ENCODE measurements at regions not wholly inside any gene's neighbourhood (a gene's known extent, or its start where the extent isn't known, plus 50 kb on each side); places are given as distances from the start of the nearest gene placed in this dataset.
"Not testable (repeated sequence)": the region's sequence is repeated elsewhere in the genome, so short reads cannot be mapped to it uniquely, and the experiment has no call there.

DNA sequence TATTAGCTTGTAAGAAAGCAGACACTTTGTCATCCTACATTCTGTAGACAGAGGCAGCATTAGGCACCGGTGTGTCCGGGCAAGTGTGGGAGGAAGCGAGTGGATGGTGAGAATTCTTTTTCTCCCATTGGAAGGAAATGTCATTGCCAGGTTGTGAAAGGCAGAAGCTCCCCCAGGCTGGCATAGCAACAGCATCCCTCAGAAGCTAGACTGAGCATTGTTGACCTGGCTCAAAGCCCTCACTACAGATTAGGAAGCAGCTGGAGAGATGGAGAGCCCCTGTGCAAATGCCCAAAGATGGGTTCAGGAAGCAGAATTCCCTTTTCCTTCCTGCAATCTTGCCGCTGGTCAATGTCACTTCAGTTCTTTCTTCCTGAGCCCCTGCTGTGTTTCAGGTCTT lies 1299.3 kb downstream of the TBC1D22A start:
- no peak for TF ChIP-seq ISL1 (CRISPR knock-in tag; IDR thresholded peaks at IDR 0.05)
- no peak for ATAC-seq

DNA sequence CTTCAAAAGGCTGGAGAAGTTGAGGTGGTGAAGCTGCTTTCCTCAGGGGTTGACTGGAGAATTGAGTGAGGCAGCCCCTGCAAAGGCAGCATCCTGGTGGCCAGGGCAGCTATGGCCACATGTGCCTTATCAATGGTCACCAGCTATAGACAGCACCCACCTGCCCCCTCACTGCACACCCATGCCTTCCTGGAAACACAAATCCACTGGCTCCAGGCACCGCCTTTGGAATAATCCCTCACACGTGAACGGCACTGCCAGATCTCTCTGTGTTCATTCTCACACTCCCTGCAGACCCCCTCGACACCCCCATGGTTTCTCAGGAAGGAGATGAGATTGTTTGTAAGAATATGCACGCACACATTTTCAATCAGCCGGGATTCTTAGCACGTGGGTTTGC lies 1297.8 kb downstream of the TBC1D22A start:
- TF ChIP-seq TOX (CRISPR knock-in tag; IDR thresholded peaks at IDR 0.05; ENCODE audit: borderline replicate concordance), result no peak
- no peak for ATAC-seq

DNA sequence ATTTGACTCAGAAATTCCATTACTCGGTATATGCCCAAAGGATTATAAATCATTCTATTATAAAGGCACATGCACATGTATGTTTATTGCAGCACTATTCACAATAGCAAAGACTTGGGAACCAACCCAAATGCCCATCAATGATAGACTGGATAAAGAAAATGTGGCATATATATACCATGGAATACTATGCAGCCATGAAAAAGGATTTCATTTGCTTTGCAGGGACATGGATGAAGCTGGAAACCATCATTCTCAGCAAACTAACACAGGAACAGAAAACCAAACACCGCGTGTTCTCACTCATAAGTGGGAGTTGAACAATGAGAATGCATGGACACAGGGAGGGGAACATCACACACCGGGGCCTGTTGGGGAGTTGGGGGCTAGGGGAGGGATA lies 1297.1 kb downstream of the TBC1D22A start:
- ATAC-seq, result not testable (repeated sequence)

DNA sequence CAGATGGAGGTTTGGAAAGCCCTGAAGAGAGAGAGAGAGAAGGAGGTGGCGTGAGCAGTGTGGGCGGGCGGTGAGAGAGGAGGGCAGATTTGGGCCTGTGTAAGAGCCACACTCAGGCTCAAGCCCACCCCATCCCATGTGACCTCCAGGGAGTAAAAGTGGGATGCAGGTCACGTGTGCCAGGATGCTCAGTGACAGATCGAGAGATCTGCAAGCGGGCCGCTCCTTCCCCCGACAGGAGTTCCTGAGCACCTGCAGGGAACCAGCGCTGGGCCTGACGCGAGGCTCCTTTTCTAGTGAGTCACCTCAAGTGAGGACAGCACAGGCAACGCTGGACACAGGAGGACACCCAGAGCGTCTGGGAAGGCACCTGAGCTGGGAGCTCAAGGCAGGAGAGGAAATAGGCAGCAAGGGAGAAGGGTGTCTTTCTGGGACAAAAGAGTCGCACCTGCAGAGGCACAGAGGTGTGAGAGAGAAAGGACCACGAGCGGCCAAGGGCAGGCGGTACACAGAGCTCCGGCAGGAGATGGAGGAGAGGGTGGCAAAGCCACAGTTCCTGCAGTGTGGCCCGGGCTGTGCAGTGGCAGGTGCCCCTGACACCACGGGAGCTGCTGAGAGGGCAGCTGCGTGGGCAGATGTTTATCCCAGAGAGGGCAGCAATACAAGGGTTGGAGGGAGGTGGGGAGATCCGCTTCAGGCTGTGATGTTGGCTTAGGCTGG lies 1294.8 kb downstream of the TBC1D22A start:
- TF ChIP-seq ARNTL (CRISPR knock-in tag; IDR thresholded peaks at IDR 0.05; ENCODE audit: borderline replicate concordance, low read depth), result no peak
- TF ChIP-seq, protein P1, sequence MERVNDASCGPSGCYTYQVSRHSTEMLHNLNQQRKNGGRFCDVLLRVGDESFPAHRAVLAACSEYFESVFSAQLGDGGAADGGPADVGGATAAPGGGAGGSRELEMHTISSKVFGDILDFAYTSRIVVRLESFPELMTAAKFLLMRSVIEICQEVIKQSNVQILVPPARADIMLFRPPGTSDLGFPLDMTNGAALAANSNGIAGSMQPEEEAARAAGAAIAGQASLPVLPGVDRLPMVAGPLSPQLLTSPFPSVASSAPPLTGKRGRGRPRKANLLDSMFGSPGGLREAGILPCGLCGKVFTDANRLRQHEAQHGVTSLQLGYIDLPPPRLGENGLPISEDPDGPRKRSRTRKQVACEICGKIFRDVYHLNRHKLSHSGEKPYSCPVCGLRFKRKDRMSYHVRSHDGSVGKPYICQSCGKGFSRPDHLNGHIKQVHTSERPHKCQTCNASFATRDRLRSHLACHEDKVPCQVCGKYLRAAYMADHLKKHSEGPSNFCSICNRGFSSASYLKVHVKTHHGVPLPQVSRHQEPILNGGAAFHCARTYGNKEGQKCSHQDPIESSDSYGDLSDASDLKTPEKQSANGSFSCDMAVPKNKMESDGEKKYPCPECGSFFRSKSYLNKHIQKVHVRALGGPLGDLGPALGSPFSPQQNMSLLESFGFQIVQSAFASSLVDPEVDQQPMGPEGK (CRISPR knock-in tag; IDR thresholded peaks at IDR 0.05; ENCODE audit: borderline replicate concordance), result no peak
- no peak for TF ChIP-seq PPARA (CRISPR knock-in tag; IDR thresholded peaks at IDR 0.05; ENCODE audit: borderline replicate concordance)
- TF ChIP-seq, protein P2, sequence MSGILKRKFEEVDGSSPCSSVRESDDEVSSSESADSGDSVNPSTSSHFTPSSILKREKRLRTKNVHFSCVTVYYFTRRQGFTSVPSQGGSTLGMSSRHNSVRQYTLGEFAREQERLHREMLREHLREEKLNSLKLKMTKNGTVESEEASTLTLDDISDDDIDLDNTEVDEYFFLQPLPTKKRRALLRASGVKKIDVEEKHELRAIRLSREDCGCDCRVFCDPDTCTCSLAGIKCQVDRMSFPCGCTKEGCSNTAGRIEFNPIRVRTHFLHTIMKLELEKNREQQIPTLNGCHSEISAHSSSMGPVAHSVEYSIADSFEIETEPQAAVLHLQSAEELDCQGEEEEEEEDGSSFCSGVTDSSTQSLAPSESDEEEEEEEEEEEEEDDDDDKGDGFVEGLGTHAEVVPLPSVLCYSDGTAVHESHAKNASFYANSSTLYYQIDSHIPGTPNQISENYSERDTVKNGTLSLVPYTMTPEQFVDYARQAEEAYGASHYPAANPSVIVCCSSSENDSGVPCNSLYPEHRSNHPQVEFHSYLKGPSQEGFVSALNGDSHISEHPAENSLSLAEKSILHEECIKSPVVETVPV (CRISPR knock-in tag; IDR thresholded peaks at IDR 0.05), result no peak
- TF ChIP-seq, protein P3, sequence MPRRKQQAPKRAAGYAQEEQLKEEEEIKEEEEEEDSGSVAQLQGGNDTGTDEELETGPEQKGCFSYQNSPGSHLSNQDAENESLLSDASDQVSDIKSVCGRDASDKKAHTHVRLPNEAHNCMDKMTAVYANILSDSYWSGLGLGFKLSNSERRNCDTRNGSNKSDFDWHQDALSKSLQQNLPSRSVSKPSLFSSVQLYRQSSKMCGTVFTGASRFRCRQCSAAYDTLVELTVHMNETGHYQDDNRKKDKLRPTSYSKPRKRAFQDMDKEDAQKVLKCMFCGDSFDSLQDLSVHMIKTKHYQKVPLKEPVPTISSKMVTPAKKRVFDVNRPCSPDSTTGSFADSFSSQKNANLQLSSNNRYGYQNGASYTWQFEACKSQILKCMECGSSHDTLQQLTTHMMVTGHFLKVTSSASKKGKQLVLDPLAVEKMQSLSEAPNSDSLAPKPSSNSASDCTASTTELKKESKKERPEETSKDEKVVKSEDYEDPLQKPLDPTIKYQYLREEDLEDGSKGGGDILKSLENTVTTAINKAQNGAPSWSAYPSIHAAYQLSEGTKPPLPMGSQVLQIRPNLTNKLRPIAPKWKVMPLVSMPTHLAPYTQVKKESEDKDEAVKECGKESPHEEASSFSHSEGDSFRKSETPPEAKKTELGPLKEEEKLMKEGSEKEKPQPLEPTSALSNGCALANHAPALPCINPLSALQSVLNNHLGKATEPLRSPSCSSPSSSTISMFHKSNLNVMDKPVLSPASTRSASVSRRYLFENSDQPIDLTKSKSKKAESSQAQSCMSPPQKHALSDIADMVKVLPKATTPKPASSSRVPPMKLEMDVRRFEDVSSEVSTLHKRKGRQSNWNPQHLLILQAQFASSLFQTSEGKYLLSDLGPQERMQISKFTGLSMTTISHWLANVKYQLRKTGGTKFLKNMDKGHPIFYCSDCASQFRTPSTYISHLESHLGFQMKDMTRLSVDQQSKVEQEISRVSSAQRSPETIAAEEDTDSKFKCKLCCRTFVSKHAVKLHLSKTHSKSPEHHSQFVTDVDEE (CRISPR knock-in tag; IDR thresholded peaks at IDR 0.05), result no peak
- TF ChIP-seq ZNF565 (CRISPR knock-in tag; conservative IDR thresholded peaks at IDR 0.05; ENCODE audit: low read depth), result no peak
- no peak for ATAC-seq

DNA sequence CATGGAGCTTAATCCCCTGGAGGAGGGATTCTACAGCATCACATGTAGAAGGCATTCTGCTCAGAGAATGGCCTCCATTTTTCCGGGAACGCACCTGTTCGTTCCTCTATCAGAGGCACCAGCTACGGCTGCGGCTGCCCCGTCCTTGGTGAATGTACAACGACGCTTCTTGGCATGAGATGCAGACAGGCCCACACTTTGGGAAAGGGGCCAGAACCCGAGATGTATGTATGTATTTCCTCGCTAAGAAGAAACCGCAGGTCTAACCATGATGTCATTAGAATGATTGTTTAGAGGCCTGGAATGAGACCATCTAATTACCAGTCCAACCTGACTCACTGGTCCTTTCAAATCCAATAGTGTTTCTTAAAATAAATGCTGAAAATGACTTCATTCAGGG lies 1293.4 kb downstream of the TBC1D22A start:
- no peak for TF ChIP-seq ARNTL (CRISPR knock-in tag; IDR thresholded peaks at IDR 0.05; ENCODE audit: borderline replicate concordance, low read depth)
- TF ChIP-seq ESRRG (CRISPR knock-in tag; IDR thresholded peaks at IDR 0.05), result no peak
- no peak for TF ChIP-seq ZNF8 (CRISPR knock-in tag; IDR thresholded peaks at IDR 0.05)
- no peak for TF ChIP-seq ISL1 (CRISPR knock-in tag; IDR thresholded peaks at IDR 0.05)
- TF ChIP-seq, protein P4, sequence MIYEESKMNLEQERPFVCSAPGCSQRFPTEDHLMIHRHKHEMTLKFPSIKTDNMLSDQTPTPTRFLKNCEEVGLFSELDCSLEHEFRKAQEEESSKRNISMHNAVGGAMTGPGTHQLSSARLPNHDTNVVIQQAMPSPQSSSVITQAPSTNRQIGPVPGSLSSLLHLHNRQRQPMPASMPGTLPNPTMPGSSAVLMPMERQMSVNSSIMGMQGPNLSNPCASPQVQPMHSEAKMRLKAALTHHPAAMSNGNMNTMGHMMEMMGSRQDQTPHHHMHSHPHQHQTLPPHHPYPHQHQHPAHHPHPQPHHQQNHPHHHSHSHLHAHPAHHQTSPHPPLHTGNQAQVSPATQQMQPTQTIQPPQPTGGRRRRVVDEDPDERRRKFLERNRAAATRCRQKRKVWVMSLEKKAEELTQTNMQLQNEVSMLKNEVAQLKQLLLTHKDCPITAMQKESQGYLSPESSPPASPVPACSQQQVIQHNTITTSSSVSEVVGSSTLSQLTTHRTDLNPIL (CRISPR knock-in tag; IDR thresholded peaks at IDR 0.05; ENCODE audit: low read depth), result no peak
- no peak for TF ChIP-seq OSR1 (CRISPR knock-in tag; IDR thresholded peaks at IDR 0.05)
- TF ChIP-seq, protein P2 (CRISPR knock-in tag; IDR thresholded peaks at IDR 0.05), result no peak
- no peak for TF ChIP-seq RARB (CRISPR knock-in tag; IDR thresholded peaks at IDR 0.05)
- no peak for TF ChIP-seq ZC3H10 (CRISPR knock-in tag; IDR thresholded peaks at IDR 0.05)
- no peak for TF ChIP-seq ZFP3 (CRISPR knock-in tag; IDR thresholded peaks at IDR 0.05)
- TF ChIP-seq PPARA (CRISPR knock-in tag; IDR thresholded peaks at IDR 0.05; ENCODE audit: borderline replicate concordance), result no peak
- TF ChIP-seq, protein P1 (CRISPR knock-in tag; IDR thresholded peaks at IDR 0.05; ENCODE audit: borderline replicate concordance), result no peak
- no peak for TF ChIP-seq ZNF70 (CRISPR knock-in tag; IDR thresholded peaks at IDR 0.05)
- no peak for TF ChIP-seq BACH2 (CRISPR knock-in tag; IDR thresholded peaks at IDR 0.05; ENCODE audit: borderline replicate concordance)
- no peak for TF ChIP-seq TOX (CRISPR knock-in tag; IDR thresholded peaks at IDR 0.05; ENCODE audit: borderline replicate concordance)
- TF ChIP-seq, protein P5, sequence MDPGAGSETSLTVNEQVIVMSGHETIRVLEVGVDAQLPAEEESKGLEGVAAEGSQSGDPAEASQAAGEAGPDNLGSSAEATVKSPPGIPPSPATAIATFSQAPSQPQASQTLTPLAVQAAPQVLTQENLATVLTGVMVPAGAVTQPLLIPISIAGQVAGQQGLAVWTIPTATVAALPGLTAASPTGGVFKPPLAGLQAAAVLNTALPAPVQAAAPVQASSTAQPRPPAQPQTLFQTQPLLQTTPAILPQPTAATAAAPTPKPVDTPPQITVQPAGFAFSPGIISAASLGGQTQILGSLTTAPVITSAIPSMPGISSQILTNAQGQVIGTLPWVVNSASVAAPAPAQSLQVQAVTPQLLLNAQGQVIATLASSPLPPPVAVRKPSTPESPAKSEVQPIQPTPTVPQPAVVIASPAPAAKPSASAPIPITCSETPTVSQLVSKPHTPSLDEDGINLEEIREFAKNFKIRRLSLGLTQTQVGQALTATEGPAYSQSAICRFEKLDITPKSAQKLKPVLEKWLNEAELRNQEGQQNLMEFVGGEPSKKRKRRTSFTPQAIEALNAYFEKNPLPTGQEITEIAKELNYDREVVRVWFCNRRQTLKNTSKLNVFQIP (CRISPR knock-in tag; IDR thresholded peaks at IDR 0.05; ENCODE audit: borderline replicate concordance, low read depth), result no peak
- no peak for TF ChIP-seq TCF4 (CRISPR knock-in tag; IDR thresholded peaks at IDR 0.05; ENCODE audit: borderline replicate concordance)
- ATAC-seq, result no peak

Data from SK-N-SH treated with all-trans-retinoic acid at 6 μM for 48 hours (cell line).